ENCODE measurements at regions not wholly inside any gene's neighbourhood (a gene's known extent, or its start where the extent isn't known, plus 50 kb on each side); places are given as distances from the start of the nearest gene placed in this dataset.

- TF ChIP-seq CTCF (IDR thresholded peaks at IDR 0.05; ENCODE audit: insufficient read depth, low read length, poor library complexity, severe bottlenecking): no peak
- no peak for DNase-seq (ENCODE audit: extremely low read depth, insufficient read length)
- Histone ChIP-seq H3K4me3 (replicated peaks; ENCODE audit: low read depth, low read length) (no peak overlapping the region), H3K27me3 (replicated peaks; ENCODE audit: control insufficient read depth, insufficient read depth, low read length) (no peaks in the 10 kb centered on the region), H3K36me3 (ENCODE audit: control insufficient read depth, insufficient read depth, low read length) (no peaks in the 10 kb centered on the region)
These were observed 58.5 kb downstream of the MAIP1 start for GRCh38 chr2:200013906-200014305.

- DNase-seq (ENCODE audit: extremely low read depth, insufficient read length): no peak
- H3K27me3 ChIP-seq (replicated peaks; ENCODE audit: control insufficient read depth, insufficient read depth, low read length): no peaks in the 10 kb centered on the region
These were observed 66.2 kb downstream of the MAIP1 start for GRCh38 chr2:200021449-200022114.

GRCh38 chr2:200022511-200022910 is 67.1 kb downstream of the MAIP1 start:
- no peaks in the 10 kb centered on the region for H3K36me3 ChIP-seq (ENCODE audit: control insufficient read depth, insufficient read depth, low read length)
- TF ChIP-seq CTCF (IDR thresholded peaks at IDR 0.05; ENCODE audit: insufficient read depth, low read length, poor library complexity, severe bottlenecking): no peak
- no peak for DNase-seq (ENCODE audit: extremely low read depth, insufficient read length)
- H3K27me3 ChIP-seq (replicated peaks; ENCODE audit: control insufficient read depth, insufficient read depth, low read length): no peaks in the 10 kb centered on the region
- H3K4me3 ChIP-seq (replicated peaks; ENCODE audit: low read depth, low read length): no peak overlapping the region

More at GRCh38 chr2:200021449-200022114, 66.2 kb downstream of the MAIP1 start:
- H3K4me3 ChIP-seq (replicated peaks; ENCODE audit: low read depth, low read length): no peak overlapping the region
- no peak for TF ChIP-seq CTCF (IDR thresholded peaks at IDR 0.05; ENCODE audit: insufficient read depth, low read length, poor library complexity, severe bottlenecking)
- no peaks in the 10 kb centered on the region for H3K36me3 ChIP-seq (ENCODE audit: control insufficient read depth, insufficient read depth, low read length)

GRCh38 chr2:200023570-200023969 is 68.2 kb downstream of the MAIP1 start:
- Histone ChIP-seq H3K36me3 (ENCODE audit: control insufficient read depth, insufficient read depth, low read length) (no peaks in the 10 kb centered on the region), H3K27me3 (replicated peaks; ENCODE audit: control insufficient read depth, insufficient read depth, low read length) (no peaks in the 10 kb centered on the region), H3K4me3 (replicated peaks; ENCODE audit: low read depth, low read length) (no peak overlapping the region)
- no peak for DNase-seq (ENCODE audit: extremely low read depth, insufficient read length)
- TF ChIP-seq CTCF (IDR thresholded peaks at IDR 0.05; ENCODE audit: insufficient read depth, low read length, poor library complexity, severe bottlenecking): no peak

GRCh38 chr2:200025717-200026116 is 70.3 kb downstream of the MAIP1 start:
- Histone ChIP-seq H3K4me3 (replicated peaks; ENCODE audit: low read depth, low read length) (no peak overlapping the region), H3K27me3 (replicated peaks; ENCODE audit: control insufficient read depth, insufficient read depth, low read length) (no peaks in the 10 kb centered on the region), H3K36me3 (ENCODE audit: control insufficient read depth, insufficient read depth, low read length) (no peaks in the 10 kb centered on the region)
- no peak for DNase-seq (ENCODE audit: extremely low read depth, insufficient read length)
- no peak for TF ChIP-seq CTCF (IDR thresholded peaks at IDR 0.05; ENCODE audit: insufficient read depth, low read length, poor library complexity, severe bottlenecking)

All from GM06990 (cell line).